ENCODE measurements at regions not wholly inside any gene's neighbourhood (a gene's known extent, or its start where the extent isn't known, plus 50 kb on each side); places are given as distances from the start of the nearest gene placed in this dataset.

DNA sequence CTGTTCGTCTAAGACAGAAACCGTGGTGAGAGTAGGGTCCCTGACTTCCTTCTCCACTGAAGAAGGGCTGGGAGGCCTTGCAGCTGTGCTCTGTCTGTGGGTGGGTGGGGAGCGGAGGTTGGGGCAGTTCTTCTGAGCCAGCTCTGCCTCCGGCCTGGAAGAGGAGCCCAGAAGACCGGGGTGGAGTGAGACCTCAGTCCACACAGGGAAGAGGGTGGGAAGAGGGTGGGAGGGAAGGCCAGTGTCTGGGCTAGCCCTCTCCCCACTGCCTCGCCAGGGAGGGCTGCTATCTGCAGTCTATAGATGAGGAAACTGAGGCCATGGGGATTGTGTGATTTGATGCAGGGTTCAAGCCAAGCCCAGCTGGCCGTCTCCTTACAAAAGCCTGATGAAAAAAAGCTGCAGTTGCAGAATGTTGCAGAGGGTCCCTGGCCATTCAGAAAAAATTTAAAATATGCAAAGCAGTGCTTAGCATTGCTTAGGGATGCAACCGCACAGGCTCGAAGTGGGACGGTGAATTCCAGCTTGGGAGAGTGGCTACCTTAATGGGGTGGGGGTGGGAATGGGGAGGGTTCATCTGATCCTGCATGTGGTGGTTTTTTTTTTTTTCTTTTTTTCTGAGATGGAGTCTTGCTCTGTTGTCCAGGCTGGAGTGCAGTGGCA is 181.6 kb upstream of the HS6ST1 start:
- TF ChIP-seq, protein P1, sequence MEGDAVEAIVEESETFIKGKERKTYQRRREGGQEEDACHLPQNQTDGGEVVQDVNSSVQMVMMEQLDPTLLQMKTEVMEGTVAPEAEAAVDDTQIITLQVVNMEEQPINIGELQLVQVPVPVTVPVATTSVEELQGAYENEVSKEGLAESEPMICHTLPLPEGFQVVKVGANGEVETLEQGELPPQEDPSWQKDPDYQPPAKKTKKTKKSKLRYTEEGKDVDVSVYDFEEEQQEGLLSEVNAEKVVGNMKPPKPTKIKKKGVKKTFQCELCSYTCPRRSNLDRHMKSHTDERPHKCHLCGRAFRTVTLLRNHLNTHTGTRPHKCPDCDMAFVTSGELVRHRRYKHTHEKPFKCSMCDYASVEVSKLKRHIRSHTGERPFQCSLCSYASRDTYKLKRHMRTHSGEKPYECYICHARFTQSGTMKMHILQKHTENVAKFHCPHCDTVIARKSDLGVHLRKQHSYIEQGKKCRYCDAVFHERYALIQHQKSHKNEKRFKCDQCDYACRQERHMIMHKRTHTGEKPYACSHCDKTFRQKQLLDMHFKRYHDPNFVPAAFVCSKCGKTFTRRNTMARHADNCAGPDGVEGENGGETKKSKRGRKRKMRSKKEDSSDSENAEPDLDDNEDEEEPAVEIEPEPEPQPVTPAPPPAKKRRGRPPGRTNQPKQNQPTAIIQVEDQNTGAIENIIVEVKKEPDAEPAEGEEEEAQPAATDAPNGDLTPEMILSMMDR (IDR thresholded peaks at IDR 0.05; ENCODE audit: insufficient read depth, low read depth, low read length): no peak

GRCh38 chr2:128501006-128501690 is 182.5 kb upstream of the HS6ST1 start:
- no peak overlapping the region for H3K4me3 ChIP-seq (ENCODE audit: low read depth, low read length)
- TF ChIP-seq, protein P1 (IDR thresholded peaks at IDR 0.05; ENCODE audit: insufficient read depth, low read depth, low read length): no peak
- no peak for DNase-seq (ENCODE audit: low read depth)

More for the DNA sequence above, 181.6 kb upstream of the HS6ST1 start:
- H3K4me3 ChIP-seq (ENCODE audit: low read depth, low read length): no peak overlapping the region
- DNase-seq (ENCODE audit: low read depth): no peak

DNA sequence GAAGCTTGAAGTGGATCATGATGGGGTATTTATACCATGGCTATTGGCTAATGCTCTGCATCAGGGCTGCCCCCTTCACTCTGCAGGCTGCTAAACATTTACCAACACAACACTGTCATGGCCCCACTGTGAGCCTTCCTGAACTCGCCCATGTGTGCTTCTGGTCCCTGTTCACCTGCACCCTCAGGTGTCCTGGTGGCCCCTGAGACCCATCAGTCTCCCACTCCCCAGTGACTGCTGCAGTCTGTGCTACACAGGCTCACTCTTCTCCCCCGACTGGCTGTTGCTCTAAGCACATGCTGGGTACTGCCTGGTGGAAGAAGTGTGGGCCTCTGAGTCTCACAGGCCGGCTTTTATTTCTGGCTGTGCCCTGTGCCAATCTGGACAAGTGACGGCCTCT is 183.0 kb upstream of the HS6ST1 start:
- TF ChIP-seq, protein P1 (IDR thresholded peaks at IDR 0.05; ENCODE audit: insufficient read depth, low read depth, low read length): no peak
- no peak for DNase-seq (ENCODE audit: low read depth)
- H3K4me3 ChIP-seq (ENCODE audit: low read depth, low read length): no peak overlapping the region

- TF ChIP-seq, protein P1 (IDR thresholded peaks at IDR 0.05; ENCODE audit: insufficient read depth, low read depth, low read length): no peak
- DNase-seq (ENCODE audit: low read depth): no peak
- no peak overlapping the region for H3K4me3 ChIP-seq (ENCODE audit: low read depth, low read length)
Measured at GRCh38 chr2:128502200-128502599, 183.5 kb upstream of the HS6ST1 start.

- TF ChIP-seq, protein P1 (IDR thresholded peaks at IDR 0.05; ENCODE audit: insufficient read depth, low read depth, low read length): no peak
- no peak for DNase-seq (ENCODE audit: low read depth)
- H3K4me3 ChIP-seq (ENCODE audit: low read depth, low read length): no peak overlapping the region
Measured at GRCh38 chr2:128502638-128503246, 184.1 kb upstream of the HS6ST1 start.

DNA sequence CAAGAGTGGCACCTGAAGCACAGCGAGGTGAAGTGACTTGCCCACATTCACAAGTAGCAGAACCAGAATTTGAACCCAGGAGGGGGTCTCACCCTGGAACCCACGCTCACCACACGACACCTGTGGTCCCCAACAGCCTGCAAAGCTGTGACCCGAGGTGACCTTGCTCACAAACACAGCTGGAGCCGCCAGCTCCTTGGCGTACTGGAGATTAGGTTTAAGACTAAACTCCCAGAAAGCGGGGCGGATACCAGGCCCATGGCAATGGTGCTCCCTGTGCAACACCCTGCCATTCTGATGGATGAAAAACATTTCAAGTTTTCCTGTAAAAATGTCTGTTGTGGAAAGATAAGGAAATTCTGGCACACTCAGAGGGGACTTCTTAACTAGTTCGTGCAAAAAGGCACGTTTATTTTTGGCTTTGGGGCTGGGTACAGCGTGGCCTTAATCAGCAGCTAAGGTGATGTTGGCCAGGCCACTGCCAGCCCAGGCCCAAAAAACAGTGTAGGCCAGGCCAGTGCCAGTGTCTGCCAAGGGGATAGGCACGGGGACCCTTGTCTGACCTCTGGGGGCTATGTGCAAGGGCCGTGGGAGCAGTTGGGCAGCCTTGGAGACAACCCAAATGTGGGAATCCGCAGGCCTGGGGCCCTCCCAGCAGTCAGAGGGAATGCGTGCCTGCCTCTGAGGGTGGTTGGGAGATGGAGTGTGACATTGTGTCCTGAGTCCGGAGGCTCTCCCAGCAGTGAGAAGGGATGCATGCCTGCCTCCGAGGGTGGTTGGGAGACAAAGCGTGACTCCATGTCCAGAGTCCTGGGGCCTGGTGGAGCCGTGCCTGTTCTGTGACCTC is 185.0 kb upstream of the HS6ST1 start:
- H3K4me3 ChIP-seq (ENCODE audit: low read depth, low read length): no peak overlapping the region
- TF ChIP-seq, protein P1 (IDR thresholded peaks at IDR 0.05; ENCODE audit: insufficient read depth, low read depth, low read length): no peak
- no peak for DNase-seq (ENCODE audit: low read depth)

All from fibroblast of villous mesenchyme (primary cell).